Lung microvascular endothelial cell (primary cell): ENCODE measurements at regions not wholly inside any gene's neighbourhood (a gene's known extent, or its start where the extent isn't known, plus 50 kb on each side); places are given as distances from the start of the nearest gene placed in this dataset.
"Not testable (repeated sequence)": the region's sequence is repeated elsewhere in the genome, so short reads cannot be mapped to it uniquely, and the experiment has no call there.

Source experiments
- DNase-seq, 2 donors: peaks; one replicate each; pipeline versions ENCODE4 v3.0.0 to v3.0.0-alpha.2; 2010; ENCODE audit warnings: low read depth in 2 of 2

DNA sequence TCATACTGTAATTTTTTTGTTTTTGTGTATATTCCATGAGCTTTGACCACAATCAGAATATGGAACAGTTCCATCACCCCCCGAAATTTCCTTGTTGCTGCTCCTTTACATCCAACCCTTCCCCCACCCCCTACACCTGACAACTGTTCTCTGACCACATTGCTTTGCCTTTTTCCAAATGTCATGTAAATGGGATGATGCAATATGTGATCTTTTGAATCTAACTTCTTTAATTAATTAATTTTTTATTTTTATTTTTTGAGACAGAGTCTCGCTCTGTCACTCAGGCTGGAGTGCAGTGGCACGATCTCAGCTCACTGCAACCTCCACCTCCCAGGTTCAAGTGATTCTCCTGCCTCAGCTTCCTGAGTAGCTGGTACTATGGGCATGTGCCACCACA, 192.9 kb upstream of the MYL2 start:
- DNase-seq = not testable (repeated sequence)

DNA sequence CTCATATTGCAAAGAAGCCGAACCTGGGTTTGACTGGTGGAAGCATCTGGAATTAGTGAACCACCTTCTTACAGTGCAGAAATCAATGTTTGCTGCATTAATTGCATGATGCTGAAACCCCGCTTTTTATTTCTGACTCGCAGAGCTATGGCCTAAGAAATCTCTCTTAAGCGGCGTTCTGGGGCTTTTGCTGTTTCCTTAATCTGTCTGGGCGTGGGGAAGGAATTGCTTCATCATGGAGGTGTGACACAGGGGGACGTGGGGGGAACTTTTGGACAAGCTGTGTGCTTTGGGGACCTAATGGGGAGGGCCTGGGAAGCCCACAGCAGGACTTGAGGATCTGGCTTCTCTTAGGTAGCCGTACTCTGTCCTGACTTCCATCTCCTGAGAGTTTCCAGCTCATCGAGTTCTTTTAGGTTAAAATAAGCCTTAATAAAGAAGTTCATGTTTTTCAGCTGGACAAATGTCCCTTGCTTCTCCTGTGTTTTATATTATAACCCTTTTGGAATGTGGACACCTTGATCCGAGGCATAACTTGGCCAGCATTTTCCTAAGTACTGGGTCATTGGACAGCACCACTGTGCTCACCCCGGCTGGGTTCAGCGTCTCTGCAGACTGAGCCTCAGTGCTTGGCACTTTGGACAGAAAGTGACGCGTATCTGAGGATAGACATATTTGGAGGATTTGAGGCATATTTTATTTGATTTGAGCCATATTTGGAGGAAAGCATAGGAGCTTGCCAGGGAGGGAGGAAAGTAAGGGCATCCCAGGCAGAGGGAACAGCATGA, 192.1 kb upstream of the MYL2 start:
- DNase-seq = no peak

DNA sequence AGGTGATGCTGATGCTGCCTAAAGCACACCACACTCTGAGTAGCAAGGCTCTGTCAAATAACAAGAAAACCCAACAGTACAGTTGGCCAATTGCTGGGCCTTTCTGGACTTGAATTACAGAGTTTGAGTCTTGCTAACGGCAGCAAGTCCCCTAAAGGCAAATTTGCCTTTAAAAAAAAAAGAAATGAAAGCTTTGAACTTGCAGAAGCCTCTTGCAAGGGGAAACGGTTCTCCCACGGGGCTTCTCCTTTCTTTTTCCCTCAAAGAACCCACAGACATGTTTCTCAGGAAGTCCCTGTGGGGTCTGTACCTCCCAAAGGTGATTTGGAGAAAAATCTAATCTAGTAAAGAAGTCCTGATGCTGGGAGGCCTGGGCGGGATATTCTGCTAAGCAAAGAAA, 191.3 kb upstream of the MYL2 start:
- no peak for DNase-seq

DNA sequence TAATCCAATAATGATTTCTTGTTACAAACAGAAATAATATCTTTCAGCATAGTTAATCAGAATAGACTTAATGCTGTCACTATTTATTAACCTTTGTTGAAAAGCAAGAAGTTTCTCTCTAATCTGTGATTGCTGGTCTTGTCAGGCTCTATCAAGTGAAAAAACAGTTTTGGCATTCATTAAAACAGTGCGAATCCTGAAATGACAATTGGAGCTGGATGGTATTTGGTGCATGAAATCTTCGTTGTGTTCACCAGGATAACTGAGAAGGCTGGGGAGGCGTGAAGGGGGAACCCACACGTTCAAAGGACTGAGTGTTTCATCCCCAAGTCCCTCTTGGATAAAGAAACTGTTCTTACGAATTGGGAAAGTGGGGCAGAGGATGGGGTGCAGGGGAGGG, 190.2 kb upstream of the MYL2 start:
- DNase-seq = no peak

DNA sequence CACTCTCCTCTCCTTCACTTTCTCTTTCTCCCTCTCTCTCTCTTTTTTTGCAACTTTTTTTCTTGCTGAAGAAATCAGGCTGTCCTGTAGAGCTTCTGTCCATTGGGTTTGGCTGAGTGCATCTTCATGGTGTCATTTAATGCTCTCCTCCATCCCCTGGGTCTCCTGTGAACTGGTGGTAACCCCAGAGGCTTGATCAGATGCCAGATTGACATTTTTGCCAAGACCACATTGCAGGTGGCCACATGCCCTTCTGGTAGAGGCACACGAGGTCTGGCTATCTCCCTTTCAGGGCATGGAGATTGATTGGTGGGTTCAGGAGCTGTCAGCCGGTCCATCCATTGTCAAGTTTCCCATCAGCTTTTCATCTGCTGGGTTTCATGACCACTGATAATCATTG, 188.3 kb upstream of the MYL2 start:
- DNase-seq = no peak

DNA sequence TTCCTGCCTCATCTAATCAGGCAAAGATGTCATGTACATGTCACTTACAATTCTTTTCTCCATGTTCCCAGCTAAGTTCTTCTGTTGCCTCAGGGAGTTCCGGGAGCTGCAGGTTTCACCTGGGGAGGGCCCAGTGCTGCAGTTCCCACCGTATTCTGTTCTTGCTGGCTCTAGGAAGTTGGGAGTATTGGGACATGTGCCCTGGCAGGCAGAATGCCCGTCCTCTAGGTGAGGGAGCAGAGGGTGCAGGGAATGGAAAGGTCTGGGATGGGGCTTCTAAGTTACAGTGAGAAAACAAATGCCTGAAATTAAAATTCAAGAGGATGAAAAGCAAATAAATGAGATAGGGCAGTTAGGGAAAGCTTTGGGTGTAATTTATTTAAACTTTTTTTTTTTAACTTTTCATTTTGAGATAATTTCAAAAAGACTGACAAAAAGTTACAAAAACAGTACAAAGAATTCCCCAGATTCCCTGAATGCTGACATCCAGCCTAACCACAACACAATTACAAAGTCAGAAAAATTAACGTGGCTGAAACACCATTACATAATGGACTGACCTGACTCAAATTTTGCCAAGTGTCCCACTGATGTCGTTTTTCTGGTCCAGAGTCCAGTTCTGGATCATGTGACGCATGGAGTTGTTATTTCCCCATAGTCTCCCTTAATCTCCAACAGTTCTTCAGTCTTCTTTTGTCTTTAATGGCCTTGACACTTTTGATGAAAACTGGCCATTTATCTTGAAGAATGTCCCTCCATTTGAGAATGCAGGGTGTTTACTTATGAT, 187.2 kb upstream of the MYL2 start:
- no peak for DNase-seq

DNA sequence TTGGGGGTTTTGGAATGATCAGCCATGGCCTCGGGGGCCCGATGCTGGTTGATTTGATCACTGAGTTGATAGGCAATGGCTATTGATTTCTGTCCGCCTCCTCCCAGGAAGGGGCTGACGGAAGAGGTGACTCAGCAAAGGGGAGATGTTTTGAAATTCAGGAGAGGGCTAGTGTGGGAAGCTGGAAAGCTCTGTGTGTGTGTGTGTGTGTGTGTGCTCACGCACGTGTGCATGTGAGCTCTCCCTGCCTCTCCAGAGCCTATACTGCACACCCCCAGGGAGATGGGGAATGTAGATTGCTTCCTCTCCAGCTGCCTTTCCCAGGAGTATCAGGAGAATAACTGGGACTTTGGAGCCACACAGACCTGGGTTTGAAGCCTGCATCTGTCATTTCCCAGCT, 184.9 kb upstream of the MYL2 start:
- no peak for DNase-seq

DNA sequence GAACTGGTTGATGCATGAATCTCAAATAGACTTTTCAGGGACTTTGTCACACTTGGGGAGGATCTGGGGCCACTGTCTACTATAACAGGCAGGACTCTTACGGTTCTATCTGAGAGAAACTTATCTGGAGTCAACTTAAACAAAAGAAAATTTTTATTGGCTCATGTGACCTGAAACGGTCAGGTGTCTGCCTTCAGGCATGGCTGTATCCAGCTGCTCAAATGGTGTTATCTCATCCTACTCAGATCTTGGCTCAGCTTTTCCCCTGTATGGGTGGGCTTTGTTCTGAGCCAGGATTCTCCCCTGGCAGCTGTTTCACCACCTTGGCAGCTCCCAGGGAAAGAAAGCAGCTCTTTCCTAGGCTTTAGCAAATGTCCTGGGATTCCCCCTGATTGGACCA, 183.2 kb upstream of the MYL2 start:
- no peak for DNase-seq

DNA sequence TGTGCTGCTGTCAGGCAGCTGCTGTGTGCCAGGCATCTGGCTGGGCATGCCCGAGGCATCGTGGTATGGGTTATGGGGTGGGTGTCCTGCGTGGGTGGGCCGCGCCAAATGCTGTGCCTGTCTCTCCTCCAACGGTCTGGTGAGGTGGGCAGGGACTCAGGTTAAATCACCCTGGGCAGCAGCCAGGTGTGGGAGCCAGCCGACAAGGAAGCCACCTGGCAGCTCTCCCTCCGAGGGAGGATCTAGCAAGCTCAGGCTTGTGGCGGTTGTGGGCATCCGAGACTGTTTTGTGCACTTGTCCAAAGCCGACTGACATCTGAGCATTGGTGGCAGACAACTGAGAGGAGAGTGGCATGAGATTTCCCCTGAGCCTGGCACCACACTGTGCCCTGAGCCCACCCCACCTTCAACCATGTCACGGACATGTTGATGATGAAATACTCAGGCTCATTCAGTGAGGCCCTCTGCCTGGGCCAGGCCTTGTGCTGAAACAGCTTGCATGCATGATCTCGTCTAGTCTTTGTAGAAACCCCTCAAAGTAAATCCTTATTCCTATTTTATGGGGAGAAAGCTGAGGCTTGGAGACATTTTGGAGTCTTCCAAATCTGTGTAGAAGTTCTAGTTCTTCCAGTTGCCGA, 181.8 kb upstream of the MYL2 start:
- DNase-seq = no peak

DNA sequence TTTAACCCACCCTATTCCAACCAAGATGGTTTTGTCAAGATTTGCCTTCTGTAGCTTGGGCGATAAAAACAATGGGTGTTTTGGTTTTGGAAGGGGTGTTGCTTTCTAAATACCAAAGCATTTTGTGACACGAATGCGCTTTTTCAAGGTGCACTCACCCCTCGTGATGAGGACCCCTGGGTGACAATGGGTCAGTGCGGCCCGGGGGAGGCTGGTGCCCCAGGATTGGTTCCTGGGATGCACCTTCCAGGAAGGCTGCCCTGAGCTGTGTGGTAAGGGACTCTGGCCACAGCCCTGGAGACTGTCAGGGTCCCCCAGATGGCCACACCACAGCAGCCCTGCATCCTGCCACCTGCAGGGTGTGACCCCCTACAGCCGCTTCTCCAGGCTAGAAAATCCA, 180.6 kb upstream of the MYL2 start:
- no peak for DNase-seq

DNA sequence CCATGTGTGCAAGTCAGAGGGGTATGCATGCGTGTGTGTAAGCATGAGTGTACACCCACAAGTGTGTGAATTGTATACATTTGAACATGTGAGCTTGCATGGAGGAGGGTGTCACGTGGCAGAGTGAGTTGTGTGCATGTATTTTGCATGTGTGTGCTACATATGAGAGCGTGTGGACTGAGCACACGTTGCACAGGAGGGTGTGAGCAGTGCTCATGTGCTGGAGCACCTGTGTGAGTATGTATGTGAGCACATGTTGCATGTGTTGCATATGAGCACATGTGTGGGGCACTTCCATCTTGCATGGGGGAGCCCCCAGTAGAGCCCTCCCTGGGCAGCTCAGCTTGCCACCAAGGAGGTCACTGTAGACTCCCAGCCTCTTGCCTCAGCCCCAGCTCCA, 180.2 kb upstream of the MYL2 start:
- no peak for DNase-seq

DNA sequence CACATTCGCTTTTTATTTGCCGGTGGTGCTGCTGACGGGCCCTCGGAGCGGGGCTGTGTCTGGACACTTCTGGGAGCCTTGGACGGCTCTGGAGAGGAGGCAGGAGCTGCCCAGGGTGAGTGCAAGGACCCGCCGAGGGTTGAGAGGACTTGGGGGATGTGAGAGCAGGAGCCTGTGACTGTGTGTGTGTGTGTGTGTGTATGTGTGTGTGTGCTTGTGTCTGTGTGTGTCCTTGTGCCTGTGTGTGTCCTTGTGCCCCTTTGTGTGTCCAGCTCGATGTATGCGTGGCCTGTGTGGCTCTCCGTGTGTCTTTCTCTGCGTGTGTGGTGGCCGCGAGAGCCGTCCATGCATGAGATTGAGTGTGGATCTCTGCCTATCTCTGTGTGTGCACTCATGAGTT, 179.6 kb upstream of the MYL2 start:
- no peak for DNase-seq

DNA sequence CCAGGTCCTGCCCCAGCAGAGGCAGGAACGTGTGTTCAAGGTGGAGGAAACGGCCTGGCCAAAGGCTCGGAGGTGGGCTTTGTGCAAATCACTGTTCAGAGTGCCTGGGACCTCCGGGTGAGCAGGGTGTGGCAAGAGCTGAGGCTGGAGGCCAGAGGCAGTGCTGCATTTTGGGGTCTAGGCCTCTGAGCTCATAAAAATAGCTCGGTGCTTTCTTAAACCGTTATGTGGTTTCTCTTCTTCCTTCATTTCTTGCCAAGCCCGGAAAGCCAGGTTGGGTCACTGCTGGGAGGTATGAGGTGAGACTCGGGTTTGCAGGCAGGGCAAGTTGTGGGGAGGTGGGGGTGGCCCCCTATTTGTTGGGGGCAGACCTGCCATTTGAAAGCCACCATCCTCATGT, 178.8 kb upstream of the MYL2 start:
- DNase-seq = no peak

DNA sequence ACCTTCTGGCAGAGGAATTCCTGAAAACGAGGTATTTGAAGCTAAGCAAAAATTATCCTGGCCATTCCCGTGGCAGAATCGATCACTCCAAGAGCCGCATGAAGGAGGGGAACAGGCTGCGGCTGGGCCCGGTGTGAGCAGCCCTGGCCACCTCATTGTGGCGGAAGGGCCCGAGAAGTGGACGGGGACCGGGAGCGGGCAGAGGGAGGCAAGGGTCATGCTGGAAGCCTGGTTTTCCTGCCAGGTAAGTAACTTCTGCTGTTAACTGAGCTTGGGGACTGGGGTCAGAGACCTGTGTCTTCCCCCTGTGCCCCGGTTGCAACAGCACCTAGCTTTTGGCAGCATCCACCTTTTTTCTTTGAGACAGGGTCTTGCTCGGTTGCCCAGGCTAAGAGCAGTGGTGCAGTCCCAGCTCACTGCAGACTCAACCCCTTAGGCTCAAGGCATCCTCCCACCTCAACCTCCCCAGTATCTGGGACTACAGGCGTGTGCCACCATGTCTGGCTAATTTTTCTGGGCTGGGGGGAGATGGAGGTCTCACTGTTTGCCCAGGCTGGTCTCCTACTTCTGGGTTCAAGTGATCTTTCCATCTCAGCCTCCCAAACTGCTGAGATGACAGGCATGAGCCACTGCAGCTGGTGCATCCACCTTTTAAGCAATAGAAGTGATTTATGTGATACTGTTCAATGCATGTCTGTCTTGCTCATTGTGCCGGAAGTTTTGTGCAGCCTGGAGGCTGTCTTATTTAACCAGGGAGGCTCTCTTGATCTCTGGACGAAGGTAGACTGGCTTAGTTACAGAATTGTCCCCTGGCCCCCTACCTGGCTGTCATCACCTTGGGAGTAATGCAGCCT, 174.0 kb upstream of the MYL2 start:
- no peak for DNase-seq

DNA sequence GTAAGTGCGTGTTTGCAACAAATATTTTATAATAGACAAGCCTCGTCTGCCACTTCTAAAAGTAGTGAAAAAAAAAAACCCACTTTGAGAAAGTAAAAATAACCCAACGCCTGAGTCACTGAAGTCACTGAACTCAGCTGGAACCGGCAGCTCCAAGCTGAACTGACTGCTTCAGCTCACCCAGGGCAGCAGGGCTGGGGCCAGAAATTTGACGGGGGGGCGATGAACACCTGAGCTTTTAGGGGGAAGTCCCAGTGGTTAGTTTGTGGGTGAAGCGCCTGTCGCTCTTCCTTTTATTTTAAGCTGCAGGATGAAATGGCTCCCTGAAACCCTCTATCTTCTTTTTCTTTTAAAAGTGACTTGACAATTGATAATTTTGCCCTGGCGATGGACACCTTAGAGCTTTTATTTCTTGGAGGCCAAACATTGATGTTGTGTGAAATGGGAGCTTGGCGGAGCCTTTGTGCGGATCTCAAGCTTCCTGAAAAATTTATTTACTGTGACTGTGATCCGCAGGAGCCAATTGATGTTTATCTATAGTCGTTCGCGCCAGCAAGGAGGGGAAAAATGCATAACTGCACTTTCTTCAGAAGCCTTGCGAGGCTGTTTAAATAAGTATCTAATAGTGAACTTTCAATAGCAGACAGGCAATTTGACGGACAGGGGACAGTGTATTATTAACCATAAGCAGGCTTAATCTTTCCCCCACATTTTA, 173.2 kb upstream of the MYL2 start:
- no peak for DNase-seq

DNA sequence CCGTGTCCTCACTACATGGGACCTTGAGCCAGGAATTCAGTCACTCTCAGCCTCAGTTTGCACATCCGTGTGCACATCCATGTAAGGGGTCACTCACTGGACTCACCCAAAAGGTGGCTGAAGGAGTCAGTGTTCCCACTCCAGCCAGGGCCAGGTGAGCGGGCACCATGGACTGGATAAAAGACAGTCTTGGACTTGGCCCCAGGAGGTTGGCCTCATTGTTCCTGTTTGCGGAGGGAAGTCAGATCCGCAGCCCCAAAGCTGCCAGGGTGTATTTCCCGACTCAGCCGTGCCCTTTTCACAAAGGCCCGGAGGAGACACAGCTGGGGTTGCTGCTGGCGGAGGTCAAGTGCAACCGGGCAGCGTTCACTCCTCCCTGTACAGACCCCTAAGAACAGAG, 170.7 kb upstream of the MYL2 start:
- no peak for DNase-seq

DNA sequence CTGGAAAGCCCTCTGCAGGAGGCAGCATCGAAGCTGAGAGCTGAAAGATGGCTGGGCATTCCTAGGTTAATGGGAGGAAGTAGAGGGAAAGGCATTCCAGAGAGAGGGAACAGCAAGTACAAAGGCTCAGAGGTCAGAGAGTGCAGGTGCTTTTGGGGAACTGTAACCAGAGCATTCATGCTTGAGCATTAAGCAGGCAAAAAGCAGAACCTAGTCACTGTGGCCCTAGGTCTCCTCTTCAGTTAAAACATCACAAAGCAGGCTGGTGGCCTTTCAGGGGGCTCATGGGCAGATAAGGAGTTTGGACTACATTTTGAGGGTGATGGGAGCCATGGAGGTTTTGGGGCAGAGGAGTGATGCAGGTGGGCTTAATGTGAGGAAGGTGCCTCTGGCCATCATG, 169.2 kb upstream of the MYL2 start:
- no peak for DNase-seq

DNA sequence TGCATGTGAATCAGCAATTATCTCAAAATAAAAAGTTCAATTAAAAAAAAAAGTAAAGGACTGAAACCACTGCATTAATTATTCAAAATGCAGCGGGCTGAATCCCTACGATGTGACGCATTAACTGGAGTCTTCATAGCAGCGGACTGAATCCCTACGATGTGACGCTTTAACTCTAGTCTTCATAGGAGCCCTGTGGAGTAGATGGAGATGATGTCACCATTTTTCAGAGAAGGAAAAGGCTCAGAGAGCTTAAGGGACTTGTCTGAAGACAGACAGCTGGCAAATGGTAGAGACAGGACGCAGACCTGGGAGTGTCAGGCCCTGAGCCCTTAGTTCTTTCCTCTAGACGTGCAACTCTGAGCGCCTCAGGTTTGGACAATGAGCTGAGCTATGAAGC, 168.0 kb upstream of the MYL2 start:
- no peak for DNase-seq

DNA sequence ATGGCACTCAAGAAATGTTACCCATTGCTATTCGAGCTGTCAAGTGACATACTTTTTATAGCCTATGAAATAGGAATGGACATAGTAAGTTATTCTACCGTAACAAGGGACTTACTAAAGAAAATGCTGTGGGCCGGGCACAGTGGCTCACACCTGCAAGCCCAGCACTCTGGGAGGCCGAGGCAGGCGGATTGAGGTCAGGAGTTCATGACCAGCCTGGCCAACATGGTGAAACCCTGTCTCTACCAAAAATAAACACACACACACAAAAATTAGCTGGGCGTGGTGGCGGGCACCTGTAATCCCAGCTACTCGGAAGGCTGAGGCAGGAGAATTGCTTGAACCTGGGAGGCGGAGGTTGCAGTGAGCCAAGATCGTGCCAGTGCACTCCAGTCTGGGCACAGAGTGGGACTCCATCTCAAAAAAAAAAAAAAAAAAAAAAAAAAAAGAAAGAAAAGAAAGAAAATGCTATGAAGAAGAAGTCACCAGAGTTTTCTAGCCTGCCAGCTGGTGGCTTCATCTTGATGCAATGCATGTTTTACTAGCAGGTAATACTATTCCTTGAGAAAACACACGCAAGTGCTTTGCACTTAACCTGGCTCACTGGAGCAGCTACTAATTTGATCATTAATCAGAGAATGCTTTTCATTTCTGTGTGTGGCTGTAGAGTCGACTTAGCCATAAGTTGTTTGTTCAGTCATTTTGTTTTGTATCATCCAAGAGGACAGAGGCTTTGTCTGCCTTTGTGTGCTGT, 166.7 kb upstream of the MYL2 start:
- DNase-seq = no peak

DNA sequence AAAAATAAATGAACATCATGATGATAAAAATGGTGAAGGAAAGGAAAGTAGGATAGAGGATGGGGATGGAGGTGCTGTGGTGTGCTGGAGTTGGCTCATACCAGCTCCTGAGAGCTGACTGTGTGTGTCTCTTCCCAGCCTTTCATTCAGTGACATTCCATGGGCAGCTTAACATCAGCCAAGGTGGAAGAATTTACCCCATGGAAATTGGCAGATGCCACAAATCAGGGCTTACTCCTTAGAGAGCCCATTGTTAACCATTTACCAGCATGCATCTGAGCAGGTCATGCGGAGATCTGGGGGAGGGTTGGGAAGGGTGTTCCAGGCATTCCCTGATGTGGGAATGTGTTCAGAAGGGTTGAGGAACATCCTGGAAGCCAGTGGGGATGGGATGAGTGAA, 164.7 kb upstream of the MYL2 start:
- DNase-seq = no peak
